HG03139 (cell line): ENCODE measurements at regions not wholly inside any gene's neighbourhood (a gene's known extent, or its start where the extent isn't known, plus 50 kb on each side); places are given as distances from the start of the nearest gene placed in this dataset.
"Not testable (repeated sequence)": the region's sequence is repeated elsewhere in the genome, so short reads cannot be mapped to it uniquely, and the experiment has no call there.

ENCODE experiments used
- ATAC-seq: cut with Tn5 transposase; IDR thresholded peaks from one replicate; pipeline ENCODE4 v1.9.1; 2021; ENCODE audit not compliant: unreplicated experiment

DNA sequence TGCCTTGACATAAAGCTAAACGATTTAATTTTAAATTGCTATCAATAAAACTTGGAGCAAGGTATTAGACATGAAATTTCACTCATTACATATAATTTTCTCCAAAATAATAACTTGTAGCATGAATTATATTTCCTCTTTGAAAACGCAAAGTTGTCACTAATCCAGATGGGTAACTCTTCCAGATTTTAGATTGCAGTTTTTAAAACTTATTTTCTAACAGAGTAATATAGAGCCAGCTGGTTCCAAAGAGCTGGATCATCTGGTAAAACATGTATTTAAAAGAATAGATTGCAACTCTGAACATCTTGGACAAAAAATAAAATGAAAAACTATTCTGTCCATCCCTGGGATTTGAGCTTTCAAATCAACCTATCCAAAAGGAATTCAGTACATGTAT is 238.2 kb upstream of the INTU start:
- no peak for ATAC-seq

DNA sequence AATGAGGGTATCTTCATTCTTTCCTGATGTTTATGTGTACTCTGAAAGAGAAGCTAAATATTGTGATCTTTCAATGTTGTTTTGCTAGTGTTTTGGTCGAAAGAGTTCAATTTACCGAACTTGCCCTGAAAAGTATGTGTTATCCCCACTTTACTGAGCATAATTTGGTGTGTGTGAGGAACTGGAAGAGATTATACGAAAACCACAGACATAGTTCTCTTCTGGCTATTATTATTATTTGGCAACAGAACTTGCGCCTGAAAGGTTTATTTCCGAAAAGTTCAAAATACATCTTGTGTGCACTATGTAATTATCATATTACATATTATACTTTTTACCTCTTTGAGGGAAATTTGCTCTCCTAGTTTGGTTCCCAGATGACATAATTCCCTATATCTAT is 232.5 kb upstream of the INTU start:
- ATAC-seq, result no peak

DNA sequence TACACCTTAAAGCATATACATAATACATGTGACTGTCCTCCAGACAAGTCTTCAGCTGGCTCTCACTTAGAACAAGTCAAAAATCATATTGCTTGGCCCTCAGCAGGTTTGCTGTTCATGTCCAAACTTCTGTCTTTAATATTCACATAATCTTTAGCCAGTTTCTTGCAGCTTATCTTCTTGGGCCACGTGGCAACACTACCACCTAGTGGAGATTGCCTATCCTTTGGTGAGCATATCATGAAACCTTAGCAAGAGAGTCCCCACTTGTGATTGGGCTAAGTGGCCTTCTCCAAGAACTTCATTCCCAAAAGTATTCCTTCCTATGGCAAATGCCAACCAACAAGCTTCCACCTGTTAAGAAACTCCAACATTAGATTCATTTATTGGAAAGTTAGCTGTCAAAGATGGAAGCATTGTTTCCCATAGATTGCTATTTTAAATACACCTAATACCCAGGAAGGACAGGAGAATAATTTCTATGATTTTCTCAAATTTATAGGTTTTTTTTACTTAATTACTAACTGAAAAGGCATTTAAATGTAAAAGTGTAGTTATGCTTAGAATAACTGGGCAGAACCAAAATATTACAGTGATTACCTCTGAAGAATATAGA is 231.9 kb upstream of the INTU start:
- peak; percentile 81 for ATAC-seq

DNA sequence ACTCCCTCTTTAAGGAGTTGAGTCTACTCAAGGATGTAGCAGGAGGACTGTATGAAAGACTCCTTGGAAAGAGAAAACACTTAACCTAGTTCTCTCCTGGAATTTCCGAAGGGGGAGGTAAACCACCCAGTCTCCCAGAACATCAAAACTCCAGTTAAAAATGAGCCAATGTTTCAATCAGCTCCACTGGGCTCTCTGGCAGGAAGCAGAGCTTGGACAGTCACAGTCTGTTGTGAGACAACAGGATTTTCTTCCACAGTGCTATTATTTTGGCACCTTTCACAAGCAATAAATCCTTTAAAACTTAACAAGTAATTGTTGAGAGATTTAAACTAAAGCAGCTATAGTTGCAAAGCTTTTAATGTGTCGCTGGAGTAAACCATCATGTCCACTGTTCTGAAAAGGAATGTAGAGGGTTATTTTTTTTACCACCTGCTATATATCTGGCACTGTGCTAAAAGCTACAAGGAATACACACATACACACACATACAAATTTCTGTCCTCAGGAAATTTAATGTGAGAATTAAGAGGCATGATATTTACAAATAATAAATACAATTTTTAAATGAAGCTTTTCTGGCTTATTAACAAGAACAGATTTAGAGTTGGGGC is 229.2 kb upstream of the INTU start:
- no peak for ATAC-seq

DNA sequence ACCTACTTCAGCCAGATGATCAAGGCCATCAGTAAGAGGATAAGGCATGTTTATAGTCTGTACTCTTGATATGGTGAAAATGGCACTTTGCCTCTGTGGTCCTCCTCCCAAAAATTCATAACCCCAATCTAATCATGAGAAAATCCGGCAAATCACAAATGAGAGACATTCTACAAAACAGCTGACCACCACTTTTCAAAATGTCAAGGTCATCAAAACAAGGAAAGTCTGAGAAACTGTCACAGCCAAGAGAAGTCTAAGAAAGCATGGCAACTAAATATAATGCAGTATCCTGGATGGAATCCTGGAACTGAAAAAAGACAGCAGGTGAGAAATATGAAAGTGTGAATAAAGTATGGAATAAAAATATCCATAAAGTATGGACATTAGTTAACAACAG is 226.6 kb upstream of the INTU start:
- ATAC-seq, result no peak

DNA sequence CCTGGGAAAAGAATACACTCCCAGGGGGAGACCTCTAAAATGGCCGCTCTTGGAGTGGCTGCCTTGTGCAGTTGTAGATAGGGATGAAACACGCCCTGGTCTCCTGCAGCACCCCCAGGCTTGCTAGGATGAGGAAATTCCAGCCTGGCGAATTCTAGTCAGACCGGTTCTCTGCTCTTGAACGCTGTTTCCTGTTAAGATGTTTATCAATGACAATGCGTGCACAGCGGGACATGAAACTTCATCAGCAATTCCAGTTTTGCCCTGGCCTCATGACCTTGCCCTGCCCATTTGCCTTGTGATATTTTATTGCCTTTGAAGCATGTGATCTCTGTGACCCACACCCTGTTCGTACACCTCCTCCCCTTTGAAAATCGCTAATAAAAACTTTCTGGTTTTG is 225.2 kb upstream of the INTU start:
- ATAC-seq, result not testable (repeated sequence)

DNA sequence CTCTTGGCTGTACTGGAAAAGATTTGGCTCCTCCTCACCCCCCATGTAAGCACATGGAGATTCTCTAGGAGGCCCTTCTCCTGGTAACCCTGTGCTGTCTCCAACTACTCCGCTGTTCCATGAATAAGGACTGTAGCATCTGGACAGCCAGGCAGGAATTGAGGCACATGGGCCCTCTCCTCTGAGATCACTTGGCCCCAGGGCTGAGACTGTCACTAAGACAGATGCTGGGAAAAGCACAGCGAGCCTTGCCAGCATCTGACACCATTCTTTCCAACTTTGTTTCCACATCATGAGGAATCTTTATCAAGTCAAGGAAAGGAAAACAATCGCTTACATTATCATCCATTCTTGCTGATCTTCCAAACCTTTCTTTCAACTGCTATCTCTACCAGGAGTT is 222.6 kb upstream of the INTU start:
- ATAC-seq, result no peak

DNA sequence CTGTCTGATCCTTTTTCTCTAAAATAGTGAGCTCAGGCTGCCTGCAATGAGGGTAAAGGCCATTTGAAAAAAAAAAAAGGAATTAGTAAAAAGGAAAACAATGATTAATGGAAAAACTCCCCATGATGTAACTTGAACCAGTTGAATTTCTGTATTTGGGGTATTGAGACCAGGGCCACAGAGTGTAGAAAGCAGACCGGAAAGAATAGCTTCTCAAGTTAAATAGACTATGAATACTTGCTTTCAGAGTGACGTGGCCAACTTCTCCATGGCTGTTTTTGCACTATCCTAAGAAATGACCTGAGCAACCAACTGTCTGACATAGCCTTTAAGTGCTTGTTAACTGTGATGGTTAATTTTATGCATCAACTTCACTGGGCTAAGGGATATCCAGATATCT is 222.1 kb upstream of the INTU start:
- no peak for ATAC-seq

DNA sequence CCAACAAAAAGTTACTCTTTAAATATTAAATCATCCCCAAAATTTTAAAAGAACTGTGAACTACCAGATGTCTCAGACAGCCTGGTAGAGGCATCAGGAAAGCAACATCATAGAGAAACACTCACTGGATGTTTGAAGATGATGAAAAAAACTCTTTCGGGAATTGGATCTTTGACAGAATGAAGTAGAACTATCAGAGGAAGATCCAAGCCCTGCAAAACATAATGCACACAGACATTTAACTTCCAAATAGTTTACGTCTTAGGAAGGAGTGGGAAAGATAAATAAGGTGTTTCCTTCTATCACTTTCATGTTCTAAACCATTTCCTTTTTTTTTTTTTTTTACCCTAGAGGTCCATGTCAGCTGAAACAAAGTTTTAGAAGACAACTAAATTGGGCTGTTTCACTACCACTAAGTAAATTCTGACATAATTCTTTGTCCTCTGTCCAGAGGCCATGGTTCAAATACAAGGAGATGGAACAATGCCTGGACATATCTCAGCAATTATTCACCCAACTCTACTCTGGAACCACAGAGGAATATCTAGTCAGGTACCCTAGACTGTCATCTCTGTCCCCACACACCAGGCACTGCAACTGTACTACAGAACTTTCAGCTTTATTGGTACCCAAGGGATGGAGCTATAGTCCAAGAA is 217.7 kb upstream of the INTU start:
- no peak for ATAC-seq

DNA sequence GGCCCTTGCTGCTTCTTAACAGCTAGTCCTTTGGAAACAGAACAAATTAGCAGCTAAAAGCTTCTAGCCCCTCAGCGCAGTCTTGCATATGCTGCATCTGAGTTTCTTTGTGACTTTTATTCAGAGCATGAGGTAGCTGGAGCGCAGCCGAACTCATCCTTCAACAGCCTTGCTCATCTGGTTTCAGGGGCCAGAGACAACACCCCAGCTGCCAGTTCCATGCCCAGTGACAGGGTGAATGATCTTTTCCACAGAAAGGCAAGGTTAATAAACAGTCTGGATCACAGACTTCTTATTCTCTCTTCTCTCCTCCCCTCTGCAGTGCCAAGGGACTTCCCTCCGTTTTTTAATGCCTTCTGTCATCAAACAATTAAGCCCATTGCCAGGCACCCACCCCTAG is 216.6 kb upstream of the INTU start:
- ATAC-seq, result no peak

DNA sequence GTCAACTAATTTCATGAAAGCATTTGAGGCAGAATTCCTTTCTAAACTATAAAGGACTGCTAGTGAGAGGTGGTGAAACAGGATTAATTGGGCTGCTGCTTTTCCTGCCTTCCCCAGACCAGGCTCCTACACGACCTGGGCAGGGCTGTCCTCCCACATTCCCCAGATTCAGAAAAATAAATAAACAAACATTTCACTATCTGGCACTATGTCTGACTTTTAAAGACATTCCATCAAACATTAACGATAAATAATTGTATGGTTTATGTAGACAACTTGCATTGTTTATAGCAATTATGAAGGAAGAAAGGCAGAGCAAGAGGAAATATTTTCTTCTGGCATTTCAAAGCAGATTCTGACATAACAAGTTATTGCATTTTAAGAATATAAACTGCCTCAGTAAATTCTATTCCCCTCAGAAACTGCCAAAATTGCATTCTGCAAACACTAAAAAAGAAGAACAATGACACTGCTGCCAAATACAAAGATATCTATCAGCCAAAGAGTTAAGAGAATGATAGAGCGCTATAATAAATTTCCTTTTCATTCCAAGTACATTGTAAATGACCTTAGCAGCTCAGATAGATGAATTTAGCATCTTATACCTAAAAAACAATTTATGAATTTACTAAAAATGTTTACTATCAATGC is 214.7 kb upstream of the INTU start:
- ATAC-seq, result no peak

DNA sequence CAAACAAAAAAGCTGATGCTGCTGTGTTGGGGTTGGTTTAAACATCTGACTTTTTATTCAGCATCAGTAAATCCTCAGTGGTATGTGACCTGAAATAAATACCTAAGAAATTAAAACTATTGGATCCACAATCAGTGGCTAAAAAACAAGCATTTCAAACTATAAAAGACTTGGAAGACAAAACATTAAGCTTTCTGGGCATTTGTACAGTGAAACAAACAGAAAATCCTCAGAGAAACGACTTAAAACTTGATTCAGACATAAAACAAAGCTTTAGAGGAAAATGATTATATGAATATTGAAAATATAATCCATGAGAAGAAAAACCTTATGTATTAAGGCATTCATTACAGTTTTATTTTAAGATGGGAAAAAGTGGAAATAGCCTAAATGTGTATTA is 213.3 kb upstream of the INTU start:
- no peak for ATAC-seq

DNA sequence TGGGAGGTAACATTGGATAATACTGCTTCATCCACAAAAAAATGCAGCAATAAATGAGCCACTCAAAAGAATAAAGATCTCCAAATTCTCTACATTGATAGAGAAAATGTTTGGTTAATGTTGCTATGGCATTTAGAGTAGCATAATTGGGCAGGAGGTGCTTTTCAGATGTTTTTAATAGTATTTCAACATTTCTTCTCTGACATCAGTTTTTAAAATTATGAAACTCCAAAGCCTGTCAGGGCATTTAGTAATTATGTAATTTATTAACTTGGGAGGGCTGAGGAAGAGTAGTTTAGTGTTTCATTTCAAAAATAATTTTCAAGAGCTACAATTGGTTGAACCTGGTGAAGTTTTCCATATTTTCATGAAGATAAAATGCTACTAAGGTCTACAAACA is 211.3 kb upstream of the INTU start:
- no peak for ATAC-seq

DNA sequence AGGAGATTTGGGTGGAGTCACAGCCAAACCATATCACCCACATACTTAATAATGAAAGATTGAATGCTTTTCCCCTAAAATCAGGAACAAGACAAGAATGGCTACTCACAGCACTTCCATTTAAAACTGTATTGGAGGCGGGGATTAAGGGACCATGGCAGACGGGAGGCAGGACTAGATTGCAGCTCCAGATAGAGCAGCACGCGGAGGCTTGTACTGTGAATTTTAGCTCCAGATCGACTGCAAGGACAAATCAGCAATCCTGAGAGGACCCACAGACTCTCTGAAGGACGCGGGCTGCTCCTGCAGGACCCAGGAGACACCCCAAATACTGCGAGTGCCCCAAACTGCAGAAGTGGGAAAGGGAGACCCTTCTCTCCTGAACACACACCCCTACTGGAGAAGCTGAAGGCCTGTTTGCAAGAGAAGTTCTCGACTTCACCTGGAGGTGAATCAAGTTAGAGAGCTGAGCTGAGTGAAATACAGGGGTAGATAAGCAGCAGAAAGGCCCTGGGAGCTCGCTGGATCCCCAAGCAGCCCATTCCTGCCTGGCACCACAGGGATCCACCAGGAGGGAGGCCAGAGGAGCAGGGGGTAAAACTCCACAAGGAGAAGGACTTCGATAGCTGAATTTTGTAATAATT is 207.4 kb upstream of the INTU start:
- ATAC-seq, result no peak

DNA sequence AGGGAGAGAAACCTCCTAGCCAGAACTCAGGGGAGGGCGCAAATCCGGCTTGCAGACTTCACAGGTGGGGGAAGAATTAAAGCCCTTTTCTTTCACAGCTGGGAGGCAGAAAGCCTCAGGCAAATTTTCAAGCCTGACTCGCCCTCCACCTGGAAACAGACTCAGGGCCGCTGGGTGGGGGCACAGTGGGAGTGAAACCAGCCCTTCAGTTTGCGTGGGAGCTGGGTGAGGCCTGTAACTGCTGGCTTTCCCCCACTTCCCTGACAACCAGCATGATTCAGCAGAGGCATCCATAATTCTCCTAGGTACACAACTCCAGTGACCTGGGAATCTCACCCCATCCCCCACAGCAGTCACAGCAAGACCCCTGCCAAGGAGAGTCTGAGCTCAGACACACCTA is 206.9 kb upstream of the INTU start:
- no peak for ATAC-seq

DNA sequence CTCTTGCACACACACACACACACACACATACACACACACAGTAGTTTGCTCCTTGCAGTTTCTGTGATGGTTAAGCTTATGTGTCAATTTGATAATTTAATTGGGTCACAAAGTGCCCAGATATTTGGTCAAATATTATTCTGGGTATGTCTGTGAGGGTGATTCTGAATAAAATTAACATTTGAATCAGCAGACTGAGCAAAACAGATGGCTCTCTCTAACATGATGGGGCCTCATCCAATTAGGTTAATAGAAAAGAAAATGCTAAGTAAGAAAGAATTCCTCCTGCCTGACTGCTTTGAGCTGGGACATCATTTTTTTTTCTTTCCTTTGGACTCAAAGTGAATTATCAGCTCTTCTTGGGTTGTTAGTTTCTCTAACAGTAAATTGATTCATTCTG is 191.2 kb upstream of the INTU start:
- no peak for ATAC-seq

DNA sequence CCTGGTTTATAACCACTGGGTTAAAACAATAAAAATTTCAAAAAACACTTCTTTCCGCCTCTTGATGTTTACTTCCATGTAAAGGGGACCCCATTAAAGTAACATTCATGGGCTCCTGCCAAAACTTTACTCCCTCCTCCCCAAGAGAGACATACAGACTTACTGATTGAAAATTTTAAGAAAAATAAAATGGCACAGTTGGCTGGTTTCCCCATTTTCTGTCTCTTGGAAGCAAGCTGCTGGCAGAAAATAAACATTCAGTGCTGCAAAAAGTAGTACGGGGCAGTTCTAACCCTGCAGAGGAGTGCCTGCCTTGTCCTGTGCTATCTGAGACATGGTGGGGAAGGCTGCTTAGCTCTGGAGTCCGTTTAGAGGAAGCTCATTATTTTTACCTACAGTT is 187.3 kb upstream of the INTU start:
- no peak for ATAC-seq

DNA sequence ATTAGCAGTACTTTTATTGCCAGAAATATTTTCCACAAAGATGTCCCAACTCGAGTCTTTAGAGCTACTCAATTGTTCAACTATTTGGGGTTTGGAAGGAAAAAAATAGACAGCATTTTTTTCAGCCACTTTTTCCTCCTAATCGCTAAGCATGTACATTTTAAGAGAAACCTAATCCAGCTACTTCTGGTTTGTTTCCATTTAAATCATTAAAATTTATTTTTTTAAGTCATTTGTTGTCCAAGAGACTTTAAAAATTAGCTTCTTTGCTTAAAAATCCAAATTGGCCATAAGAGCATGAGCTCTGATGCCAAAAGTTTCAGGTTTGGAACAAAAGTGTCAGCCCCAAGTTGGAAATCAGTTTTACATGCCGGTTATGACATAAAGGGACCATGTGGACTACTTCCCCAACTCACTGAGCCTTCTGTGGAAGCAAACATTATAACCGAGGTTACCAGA is 186.3 kb upstream of the INTU start:
- no peak for ATAC-seq

DNA sequence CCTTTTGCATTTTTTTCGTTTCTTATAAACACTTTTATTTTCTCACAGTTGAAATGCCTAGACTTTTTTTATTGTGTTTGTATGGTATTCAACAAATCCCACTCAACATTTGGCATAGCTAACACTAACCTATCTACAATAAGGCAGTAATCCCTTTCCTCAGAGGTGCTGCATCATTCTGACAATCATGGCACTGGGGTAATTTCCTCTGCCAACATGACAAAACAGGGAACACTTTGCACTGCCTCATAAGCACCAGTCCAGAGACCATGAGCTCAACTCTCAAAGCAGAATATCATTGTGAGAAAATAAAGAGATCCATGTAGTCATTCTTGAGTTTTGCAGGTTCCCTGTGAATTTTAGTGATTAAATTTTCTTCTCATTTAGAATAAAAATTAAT is 183.8 kb upstream of the INTU start:
- no peak for ATAC-seq

DNA sequence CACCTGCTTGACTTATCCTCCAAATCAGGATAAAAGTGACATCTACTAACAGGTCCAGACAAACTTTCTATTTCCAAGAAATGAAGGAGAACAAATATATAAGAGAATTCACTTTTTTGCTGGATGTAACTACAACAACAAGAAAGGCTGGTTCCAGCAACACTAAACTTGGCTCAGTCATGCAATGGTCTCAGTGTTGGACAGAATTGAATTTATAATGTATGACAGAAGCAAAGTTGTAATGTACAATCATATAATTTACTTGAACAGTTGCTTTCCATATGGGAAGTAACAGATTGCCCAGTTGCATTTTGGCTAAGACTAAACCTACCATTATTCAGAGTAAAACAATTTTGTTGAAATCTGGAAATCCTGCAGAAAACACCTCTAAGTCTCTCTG is 183.3 kb upstream of the INTU start:
- no peak for ATAC-seq

DNA sequence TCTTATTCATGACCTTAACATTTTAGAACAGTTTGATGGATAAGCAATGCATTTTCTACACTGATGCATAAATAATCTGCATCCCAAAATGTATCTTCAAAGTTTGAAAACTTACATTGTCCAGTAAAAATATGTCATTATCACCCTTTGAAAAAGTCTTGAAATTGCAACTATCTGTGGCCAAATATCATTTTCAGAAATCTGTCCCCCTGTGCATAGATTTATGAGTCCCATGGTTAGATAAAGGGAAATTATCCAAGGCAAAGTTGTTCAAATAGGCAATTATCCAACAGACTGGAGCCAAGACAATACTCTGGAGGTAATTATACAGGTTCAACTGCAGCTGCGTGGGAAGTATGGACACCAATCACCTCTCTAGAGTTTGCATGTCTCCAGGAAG is 182.5 kb upstream of the INTU start:
- ATAC-seq, result no peak

DNA sequence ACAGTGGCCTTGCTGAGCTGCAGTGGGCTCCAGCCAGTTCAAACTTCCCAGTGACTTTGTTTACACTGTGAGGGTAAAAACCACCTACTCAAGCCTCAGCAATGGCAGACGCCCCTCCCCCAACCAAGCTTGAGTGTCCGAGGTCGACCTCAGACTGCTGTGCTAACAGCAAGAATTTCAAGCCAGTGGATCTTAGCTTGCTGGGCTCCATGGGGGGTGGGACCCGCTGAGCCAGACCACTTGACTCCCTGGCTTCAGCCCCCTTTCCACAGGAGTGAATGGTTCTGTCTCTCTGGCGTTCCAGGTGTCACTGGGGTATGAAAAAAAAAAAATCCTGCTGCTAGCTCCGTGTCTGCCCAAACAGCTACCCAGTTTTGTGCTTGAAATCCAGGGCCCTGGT is 168.9 kb upstream of the INTU start:
- ATAC-seq, result no peak
